Caco-2 (cell line): ENCODE measurements at regions not wholly inside any gene's neighbourhood (a gene's known extent, or its start where the extent isn't known, plus 50 kb on each side); places are given as distances from the start of the nearest gene placed in this dataset.

Experiments used
- BruUV-seq: library from RNA; stranded (reverse); fragments of 400-500 nt; replicated peaks from 2 replicates; lab custom pipeline; 2021; lab: Mats Ljungman, UMichigan
- CTCF ChIA-PET: fragments of 300-600 bp; sonication (Branson Sonifier 250); formaldehyde crosslinking; loops from one replicate; lab custom pipeline; 2022; ENCODE audit warnings: antibody characterized with exemption; lab: Charles Lee
- POLR2A ChIA-PET: fragments of 300-600 bp; sonication (Branson Sonifier 250); formaldehyde crosslinking; loops from one replicate; lab custom pipeline; 2022; ENCODE audit warnings: antibody characterized with exemption; lab: Charles Lee
- DNase-seq, 2 experiments: peaks; one replicate each; pipeline versions ENCODE4 v3.0.0 to v3.0.0-alpha.2; 2020 to 2022
- H3K27me3 ChIP-seq: replicated peaks from 2 replicates; pipeline ENCODE4 v1.6.0; 2011; ENCODE audit warnings: low read length; ENCODE audit not compliant: control insufficient read depth, insufficient read depth
- H3K36me3 ChIP-seq: 2 replicates; pipeline ENCODE4 v1.5.1; 2011; ENCODE audit warnings: low read length; ENCODE audit not compliant: control insufficient read depth, insufficient read depth
- H3K4me1 ChIP-seq: fragments of 250-450 bp; sonication (Bioruptor Pico); 2 replicates; pipeline ENCODE4 v1.5.1; 2020; ENCODE audit warnings: mild to moderate bottlenecking
- H3K4me3 ChIP-seq: 2 replicates; pipeline ENCODE4 v1.5.1; 2011; ENCODE audit warnings: low read depth, mild to moderate bottlenecking, control low read depth, low read length
- H3K9me3 ChIP-seq: fragments of 250-450 bp; sonication (Bioruptor Pico); 2 replicates; pipeline ENCODE4 v1.5.1; 2020; ENCODE audit warnings: mild to moderate bottlenecking, moderate library complexity
- H3K27ac Mint-ChIP-seq: one replicate; pipeline ENCODE4 v1.8.0; 2022; ENCODE audit warnings: mixed read lengths; ENCODE audit not compliant: unreplicated experiment
- H3K27me3 Mint-ChIP-seq: one replicate; pipeline ENCODE4 v1.8.0; 2022; ENCODE audit warnings: mixed read lengths; ENCODE audit not compliant: insufficient read depth, unreplicated experiment
- H3K36me3 Mint-ChIP-seq: one replicate; pipeline ENCODE4 v1.8.0; 2022; ENCODE audit warnings: mild to moderate bottlenecking, mixed read lengths; ENCODE audit not compliant: insufficient read depth, unreplicated experiment
- H3K4me1 Mint-ChIP-seq: one replicate; pipeline ENCODE4 v1.8.0; 2022; ENCODE audit warnings: low read depth, mixed read lengths; ENCODE audit not compliant: unreplicated experiment
- H3K4me3 Mint-ChIP-seq: one replicate; pipeline ENCODE4 v1.8.0; 2022; ENCODE audit warnings: mild to moderate bottlenecking, moderate library complexity, mixed read lengths; ENCODE audit not compliant: unreplicated experiment
- H3K9me3 Mint-ChIP-seq: one replicate; pipeline ENCODE4 v1.8.0; 2022; ENCODE audit warnings: mixed read lengths; ENCODE audit not compliant: unreplicated experiment
- intact Hi-C: fragments of 100-400 bp; cut with micrococcal nuclease; formaldehyde crosslinking; loops from one replicate; pipeline ENCODE4 v1.10.0; 2022; ENCODE audit not compliant: unreplicated experiment
- TF ChIP-seq, protein P1 (sequence below), 2 experiments: fragments of 200-600 bp in 1 of 2; IDR thresholded peaks; 1 replicate in 1 of 2; 2 replicates in 1 of 2; pipeline versions ENCODE4 v1.5.1 to v1.8.0; 2011 to 2022; ENCODE audit warnings: antibody characterized with exemption in 1 of 2, control low read depth in 1 of 2, inconsistent platforms in 1 of 2, low read depth in 1 of 2, low read length in 1 of 2, mild to moderate bottlenecking in 1 of 2, moderate library complexity in 1 of 2; ENCODE audit not compliant: insufficient read depth in 1 of 2, severe bottlenecking in 1 of 2, unreplicated experiment in 1 of 2

DNA sequence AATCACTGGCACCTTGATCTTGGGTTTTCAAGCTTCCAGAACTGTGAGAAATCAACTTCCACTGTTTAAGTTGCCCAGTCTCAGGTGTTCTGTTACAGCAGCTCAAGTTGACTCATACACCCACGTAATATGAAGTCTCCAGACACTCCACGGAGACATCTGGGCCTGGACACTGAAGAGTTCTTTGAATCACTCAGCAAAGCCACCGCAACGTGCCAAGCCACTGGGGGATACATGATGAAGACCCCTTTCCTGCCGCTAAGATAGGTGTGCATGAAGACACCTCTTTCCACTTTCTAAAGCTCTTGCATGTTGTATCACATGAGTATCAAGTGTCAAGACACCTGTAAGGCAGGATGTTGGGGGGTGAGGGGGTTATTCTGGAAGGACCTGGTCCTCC is 311.7 kb upstream of the RTL1 start:
- CTCF ChIA-PET, result no interaction called here
- BruUV-seq, result no TSS peak
- no peaks in the 10 kb centered on the region for H3K4me1 Mint-ChIP-seq
- H3K9me3 ChIP-seq, result peaks cover 6% of the 10 kb centered on the region; the same call in 1 of the 2 replicates
- POLR2A ChIA-PET, result no interaction called here
- peaks cover 44% of the 10 kb centered on the region for H3K9me3 Mint-ChIP-seq
- peaks cover 5% of the 10 kb centered on the region for H3K36me3 Mint-ChIP-seq
- intact Hi-C loops, result no loop called here
- TF ChIP-seq, protein P1, sequence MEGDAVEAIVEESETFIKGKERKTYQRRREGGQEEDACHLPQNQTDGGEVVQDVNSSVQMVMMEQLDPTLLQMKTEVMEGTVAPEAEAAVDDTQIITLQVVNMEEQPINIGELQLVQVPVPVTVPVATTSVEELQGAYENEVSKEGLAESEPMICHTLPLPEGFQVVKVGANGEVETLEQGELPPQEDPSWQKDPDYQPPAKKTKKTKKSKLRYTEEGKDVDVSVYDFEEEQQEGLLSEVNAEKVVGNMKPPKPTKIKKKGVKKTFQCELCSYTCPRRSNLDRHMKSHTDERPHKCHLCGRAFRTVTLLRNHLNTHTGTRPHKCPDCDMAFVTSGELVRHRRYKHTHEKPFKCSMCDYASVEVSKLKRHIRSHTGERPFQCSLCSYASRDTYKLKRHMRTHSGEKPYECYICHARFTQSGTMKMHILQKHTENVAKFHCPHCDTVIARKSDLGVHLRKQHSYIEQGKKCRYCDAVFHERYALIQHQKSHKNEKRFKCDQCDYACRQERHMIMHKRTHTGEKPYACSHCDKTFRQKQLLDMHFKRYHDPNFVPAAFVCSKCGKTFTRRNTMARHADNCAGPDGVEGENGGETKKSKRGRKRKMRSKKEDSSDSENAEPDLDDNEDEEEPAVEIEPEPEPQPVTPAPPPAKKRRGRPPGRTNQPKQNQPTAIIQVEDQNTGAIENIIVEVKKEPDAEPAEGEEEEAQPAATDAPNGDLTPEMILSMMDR (IDR thresholded peaks at IDR 0.05; ENCODE audit: insufficient read depth in 1 of 2, low read depth in 1 of 2, low read length in 1 of 2, severe bottlenecking in 1 of 2, unreplicated experiment in 1 of 2), result no peak
- H3K4me1 ChIP-seq, result peaks cover 11% of the 10 kb centered on the region
- no peaks in the 10 kb centered on the region for H3K27me3 ChIP-seq
- H3K4me3 Mint-ChIP-seq, result no peak overlapping the region
- no peak overlapping the region for H3K4me3 ChIP-seq
- H3K27me3 Mint-ChIP-seq, result no peaks in the 10 kb centered on the region
- no peak for DNase-seq
- H3K36me3 ChIP-seq, result no peaks in the 10 kb centered on the region
- H3K27ac Mint-ChIP-seq, result no peak overlapping the region

DNA sequence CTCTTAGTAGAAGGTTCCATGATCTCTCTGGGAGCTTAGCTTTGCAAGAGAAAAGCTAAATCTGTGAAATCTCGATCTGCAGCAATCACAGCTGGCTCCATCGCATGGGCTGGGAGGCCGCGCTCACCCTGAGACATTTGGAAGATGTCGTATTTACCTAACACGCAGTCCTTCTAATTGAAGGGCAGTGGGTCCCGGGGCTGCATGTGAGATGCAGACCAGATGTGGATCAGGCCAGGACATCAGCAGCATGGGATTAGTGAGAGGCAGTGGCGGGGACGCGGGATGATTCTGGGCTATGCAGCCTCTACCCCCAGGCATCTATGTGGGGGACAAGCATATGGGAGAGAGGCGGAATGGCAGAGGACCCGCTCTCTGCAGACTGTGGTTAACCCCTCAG is 312.4 kb upstream of the RTL1 start:
- peaks cover 11% of the 10 kb centered on the region for H3K4me1 ChIP-seq
- H3K4me1 Mint-ChIP-seq, result no peaks in the 10 kb centered on the region
- intact Hi-C loops, result no loop called here
- peak in 1 of 2 experiments; percentile 22 for DNase-seq
- peaks cover 37% of the 10 kb centered on the region for H3K9me3 Mint-ChIP-seq
- no TSS peak for BruUV-seq
- H3K4me3 Mint-ChIP-seq, result no peak overlapping the region
- POLR2A ChIA-PET, result no interaction called here
- CTCF ChIA-PET, result no interaction called here
- H3K9me3 ChIP-seq, result 0 out of 2 replicates have a peak, but pooled peaks cover 3% of the 10 kb centered on the region
- no peaks in the 10 kb centered on the region for H3K36me3 ChIP-seq
- no peak overlapping the region for H3K4me3 ChIP-seq
- H3K36me3 Mint-ChIP-seq, result peaks cover 5% of the 10 kb centered on the region
- H3K27me3 Mint-ChIP-seq, result no peaks in the 10 kb centered on the region
- H3K27ac Mint-ChIP-seq, result no peak overlapping the region
- no peaks in the 10 kb centered on the region for H3K27me3 ChIP-seq
- TF ChIP-seq, protein P1 (IDR thresholded peaks at IDR 0.05; ENCODE audit: insufficient read depth in 1 of 2, low read depth in 1 of 2, low read length in 1 of 2, severe bottlenecking in 1 of 2, unreplicated experiment in 1 of 2), result no peak

DNA sequence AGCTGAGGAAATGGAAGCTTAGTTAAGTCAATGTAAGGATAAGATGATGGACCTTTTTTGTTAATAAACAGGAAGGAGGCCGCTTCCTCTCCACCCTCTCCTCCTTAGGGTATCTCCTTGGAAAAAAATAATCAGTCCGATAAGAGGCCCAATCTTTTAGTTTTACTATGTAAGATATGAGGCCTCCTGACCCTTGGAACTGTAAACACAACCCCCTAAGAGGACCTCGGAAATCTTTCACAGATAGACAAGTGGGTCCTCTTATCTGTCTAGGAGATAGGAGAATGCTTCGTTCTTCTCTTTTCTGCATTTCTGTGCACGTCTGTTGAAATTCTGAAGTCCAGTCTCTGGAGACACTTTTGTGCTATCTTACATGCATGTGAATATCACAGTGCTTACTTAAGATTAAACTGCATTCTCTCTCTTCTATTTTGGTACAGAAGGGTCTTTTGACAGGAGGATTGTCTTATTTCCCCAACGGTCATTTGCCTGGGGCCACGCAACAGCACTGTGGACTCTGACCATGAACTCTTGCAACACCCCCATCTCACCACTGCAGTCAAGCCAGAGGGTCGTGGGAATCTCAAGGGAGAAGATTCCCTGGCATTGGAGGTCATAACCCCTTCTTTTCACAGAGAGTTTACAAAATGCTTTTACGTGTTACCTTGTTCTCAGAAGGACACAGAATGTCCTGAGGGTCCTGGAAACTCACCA is 313.0 kb upstream of the RTL1 start:
- no peak overlapping the region for H3K4me3 ChIP-seq
- Mint-ChIP-seq H3K27ac (no peak overlapping the region), H3K36me3 (peaks cover 5% of the 10 kb centered on the region), H3K9me3 (peaks cover 33% of the 10 kb centered on the region), H3K4me3 (no peak overlapping the region), H3K4me1 (no peaks in the 10 kb centered on the region), H3K27me3 (no peaks in the 10 kb centered on the region)
- intact Hi-C loops, result no loop called here
- 0 out of 2 replicates have a peak, but pooled peaks cover 3% of the 10 kb centered on the region for H3K9me3 ChIP-seq
- peaks cover 11% of the 10 kb centered on the region for H3K4me1 ChIP-seq
- no TSS peak for BruUV-seq
- CTCF ChIA-PET, result no interaction called here
- POLR2A ChIA-PET, result no interaction called here
- no peaks in the 10 kb centered on the region for H3K36me3 ChIP-seq
- DNase-seq, result peak; percentile 27 to 40
- no peaks in the 10 kb centered on the region for H3K27me3 ChIP-seq
- TF ChIP-seq, protein P1 (IDR thresholded peaks at IDR 0.05; ENCODE audit: insufficient read depth in 1 of 2, low read depth in 1 of 2, low read length in 1 of 2, severe bottlenecking in 1 of 2, unreplicated experiment in 1 of 2), result no peak
